ENCODE measurements at regions not wholly inside any gene's neighbourhood (a gene's known extent, or its start where the extent isn't known, plus 50 kb on each side); places are given as distances from the start of the nearest gene placed in this dataset.

DNA sequence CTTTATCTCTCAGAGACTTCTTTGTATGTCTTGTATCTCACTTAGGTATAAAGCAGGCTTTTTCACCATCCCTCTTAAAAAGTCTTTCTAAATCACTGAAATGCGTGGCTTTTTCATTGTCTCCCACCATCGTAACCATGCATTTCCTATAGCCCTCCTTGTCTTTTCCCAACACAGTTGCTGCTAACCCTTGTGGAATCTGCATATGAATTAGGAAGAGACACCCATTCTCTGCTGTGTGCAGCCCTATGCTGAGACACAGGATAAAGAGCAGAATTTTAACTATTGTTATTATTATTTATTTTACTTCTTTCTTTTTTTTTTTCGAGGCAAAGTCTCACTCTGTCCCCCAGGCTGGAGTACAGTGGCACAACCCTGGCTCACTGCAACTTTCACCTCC lies 804.3 kb upstream of the COBL start:
- DNase-seq, result no peak

DNA sequence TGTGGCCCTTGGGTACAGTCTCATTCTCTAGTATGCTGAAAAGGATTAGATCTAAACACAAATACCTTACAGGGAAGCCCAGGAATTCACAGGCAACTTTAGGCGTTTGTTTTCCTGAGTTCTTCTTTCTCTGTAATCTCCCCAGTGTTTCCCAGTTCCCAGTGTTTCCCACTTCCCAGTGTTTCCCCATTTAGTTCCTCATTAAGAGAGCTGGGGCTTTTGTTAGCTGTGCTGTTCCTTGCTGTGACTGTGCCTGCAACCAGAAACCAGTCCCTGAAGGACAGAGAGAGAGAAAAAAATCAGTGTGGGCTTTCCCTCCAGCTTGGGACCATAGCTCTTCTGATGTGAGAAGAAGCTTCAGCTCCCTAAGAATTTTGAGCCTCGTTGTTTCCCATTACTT lies 802.9 kb upstream of the COBL start:
- no peak for DNase-seq

DNA sequence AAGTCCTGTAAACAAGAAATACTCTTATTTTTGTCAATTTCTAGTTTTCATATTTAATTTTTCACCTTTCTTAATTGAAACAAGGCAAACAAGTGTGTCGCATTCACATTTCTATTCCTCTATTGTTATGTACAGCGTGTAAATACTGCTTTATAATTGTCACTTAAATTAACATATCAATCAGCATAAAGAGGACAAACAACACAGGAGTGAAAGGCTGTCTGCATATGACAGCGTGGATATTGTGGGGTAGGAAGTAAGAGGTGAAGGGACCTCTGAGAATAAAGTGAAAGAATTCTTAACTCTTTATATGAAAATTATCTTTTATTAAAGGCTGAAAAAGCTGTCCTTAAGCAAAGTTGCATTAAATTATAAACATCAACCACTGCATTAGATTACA lies 797.9 kb upstream of the COBL start:
- no peak for DNase-seq

DNA sequence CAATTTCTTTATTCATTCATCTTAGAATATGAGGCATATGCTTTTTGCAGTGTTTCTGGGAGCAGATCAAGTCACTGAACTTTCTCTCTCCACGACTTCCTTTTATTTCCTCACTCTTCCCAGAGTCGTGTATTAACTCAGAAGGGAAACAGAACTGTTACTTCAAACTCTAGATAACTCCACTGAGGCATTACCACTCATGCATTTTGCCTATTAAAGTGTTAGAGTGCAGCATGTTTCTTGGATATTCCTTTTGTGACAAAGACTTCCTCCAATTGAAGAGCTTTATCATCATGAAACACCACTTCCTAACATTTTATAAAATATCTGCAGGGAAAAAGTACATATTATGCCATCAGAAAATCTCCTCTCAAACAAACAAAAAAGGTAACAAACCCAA lies 797.4 kb upstream of the COBL start:
- DNase-seq, result no peak

DNA sequence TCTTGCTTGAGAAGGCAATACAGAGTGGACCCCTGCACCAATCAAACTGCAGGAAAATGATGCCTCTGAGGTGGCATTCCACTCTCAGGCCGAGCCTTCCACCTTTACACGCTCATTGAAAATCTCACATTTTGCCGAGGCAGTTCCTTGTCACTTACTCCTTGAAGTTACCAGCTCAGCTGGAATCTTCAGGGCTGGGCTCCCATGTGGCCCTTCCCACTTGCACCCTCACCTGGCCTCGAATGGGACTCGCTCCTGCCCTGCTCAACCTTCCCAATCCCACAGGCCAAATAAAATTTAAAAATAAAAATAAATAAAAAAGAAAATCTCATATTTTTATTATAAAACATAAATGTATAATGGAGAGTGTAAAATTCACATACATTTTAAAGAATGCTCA lies 790.7 kb upstream of the COBL start:
- DNase-seq, result no peak

DNA sequence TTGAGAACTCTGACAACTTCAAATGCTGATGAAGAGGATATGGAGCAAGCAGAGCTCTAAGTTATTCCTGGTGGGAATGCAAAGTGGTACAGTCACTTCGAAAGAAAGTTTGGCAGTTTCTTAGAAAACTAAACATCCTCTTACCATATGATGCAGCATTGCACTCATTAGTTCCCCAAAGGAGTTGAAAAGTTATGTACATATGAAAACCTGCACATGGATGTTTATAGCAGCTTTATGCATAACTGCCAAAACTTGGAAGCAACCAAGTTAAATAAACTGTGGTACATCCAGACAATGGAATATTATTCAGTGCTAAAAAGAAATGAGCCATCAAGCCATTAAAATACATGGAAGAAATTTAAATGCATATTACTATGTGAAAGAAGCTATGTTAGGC lies 779.3 kb upstream of the COBL start:
- DNase-seq, result no peak

DNA sequence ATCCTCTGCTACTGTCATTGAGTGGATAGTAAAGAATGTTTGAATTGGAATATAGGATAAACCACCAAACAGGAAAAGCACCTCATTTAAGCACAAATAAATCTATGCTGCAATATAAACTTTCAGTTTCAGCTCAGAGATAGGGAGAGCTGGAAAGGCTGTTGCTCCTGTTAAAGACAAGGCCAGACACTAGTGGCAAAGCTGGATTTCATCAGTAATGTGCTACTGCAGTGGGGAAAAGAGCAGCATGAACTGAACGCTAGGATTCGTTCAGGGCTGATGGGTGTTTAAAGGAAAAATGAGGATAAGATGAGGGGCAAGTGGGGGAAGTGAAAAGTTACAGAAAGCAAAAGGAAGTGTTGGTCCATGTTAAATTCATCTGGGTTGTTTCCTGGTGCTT lies 775.4 kb upstream of the COBL start:
- DNase-seq, result no peak

DNA sequence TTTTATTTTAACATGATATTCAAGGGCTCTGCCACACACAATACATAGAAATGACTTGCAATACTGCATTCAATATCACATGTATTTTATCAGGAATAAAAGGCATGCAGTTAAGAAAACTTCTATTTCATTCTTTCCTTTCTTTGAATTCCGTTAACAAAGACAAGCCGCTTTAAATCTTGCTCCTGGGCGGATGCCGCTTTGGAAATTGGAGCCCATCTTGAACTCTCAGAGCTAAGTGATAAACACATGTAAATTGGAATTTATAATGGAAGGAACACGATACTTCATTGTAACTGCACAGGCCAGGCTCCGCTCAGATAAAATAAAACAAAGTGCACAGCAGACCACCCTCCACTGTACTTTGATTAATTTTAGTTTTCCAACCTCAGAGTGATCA lies 774.5 kb upstream of the COBL start:
- no peak for DNase-seq

DNA sequence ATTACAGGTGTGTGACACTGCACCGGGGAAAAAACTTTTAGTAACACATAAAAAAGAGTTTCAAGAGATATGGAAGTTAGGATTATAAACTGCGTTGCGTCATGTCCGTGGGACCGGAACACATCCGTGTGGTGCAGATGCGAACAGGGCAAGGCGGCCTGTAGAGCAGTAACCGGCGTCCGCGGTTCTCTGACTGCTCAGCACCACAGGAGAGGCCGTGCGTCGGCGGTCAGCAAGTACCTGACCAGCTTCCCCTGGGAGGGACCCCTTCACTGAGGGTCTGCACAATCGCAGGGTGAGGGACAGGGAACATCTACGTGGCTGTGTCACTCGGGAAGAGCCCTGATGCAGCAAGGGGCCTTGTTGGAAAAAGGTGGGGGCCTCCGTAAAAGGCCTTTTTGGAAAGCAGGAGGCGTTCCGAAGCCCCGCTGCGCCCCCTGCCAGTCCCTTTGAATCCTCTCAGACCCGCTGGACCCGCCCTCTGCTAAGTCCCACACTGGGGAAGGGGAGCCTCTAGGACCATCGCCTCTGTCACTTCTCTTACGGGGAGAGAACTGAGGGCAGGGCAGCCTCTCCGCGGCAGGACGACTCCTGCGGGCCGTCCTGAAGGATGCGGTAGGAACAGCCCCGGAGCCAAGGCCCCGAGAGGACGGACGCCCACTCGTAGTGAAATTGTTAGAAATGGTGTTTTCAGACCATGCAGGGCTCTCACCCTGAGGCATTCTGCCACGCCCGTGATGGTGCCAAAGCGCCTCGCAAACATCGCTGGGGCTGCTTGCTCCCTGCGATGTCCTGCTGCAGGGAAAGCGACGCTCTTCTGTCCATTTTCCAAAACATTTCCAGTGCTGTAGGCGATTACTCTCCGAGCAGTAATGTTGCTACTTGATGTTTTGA lies 771.6 kb upstream of the COBL start:
- no peak for DNase-seq

DNA sequence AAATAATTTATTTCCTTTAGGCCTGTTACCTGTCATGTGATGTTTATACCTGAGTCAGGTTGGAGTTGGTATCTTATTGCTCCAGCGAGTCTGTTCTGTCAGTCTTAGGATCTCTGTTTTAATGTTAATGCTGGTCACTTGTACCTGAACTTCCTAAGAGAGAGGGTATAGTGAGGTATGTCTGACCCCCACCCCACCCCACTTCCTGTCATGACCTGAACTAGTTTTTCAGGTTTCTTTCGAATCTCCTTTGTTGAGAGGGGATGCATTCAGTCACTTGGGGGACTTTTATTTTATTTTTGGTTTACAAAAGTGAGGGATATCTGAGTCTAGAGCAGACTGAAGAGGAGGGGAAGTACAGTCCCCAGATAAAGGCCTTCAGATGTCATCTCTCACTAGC lies 769.0 kb upstream of the COBL start:
- no peak for DNase-seq

DNA sequence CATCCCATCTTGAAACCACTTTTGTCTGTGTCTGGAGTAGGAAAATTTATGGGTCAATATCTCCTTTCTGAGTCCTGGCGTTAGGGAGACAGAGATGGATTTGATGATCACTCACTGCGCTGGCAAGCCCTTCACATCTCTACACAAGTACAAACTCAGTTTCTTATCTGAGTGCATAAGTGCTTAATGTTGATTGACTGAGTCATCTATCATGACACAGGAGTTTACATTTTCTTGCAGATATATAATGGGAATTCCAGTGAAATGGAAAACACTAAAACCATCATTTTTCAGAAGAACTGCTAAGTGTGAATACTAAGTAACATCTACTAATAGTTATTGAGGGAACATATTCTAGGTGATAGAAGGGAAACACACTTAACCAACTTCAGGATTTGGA lies 763.9 kb upstream of the COBL start:
- no peak for DNase-seq

DNA sequence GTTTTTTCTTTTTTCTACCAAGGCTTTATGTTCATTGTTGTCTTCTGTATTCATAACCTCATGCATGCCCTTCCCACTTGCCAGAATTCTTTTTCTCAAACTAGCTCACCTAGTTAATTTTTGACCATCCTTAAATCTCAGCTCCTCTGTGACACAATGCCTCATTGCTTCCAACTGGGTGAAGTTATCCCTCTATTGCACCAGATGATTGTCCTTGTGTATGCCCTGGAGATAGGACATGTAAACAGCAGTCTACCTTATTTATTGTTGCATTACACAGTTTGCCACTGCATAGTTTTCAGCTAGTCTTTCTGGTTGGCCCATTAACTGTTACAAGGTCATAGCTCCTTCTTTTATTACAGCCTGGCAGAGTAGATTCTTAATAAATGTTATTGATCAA lies 763.1 kb upstream of the COBL start:
- DNase-seq, result no peak

DNA sequence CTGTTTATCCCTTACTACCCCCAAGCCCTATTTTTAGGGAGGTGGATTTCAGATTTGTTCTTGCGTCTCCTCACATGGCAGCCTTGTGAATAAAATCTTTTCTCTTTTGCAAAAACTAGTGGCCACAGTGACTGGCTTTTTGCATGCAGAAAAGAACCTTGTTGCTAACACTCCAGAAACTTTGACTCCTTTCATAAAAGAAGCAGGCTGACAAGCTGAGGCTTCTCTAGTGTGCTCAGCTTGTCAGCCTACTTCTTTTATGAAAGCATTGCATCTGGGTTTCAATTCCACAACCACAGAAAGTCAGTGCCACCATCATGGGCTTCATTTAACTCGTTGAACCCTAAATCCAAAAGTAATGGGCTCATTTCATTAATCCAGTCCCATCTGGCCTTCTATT lies 761.0 kb upstream of the COBL start:
- DNase-seq, result no peak

DNA sequence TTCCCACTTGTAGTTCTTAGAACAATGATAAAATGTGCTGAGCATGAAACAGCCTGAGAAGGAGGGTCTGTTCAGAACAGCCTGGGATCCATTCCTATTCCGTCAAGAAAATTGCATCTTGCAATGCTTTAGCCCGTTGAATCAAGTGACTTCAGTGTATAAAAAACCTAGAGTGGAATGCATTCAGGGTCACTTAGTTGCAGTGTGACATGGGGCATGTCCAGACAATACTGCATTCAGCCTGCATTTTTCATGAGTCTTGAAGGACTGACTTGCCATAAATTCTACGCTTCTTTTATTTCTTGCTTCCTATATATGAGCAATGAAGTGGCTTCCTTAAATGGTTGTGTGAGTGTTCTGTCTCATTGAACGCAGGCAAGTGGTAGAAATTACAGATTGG lies 758.3 kb upstream of the COBL start:
- no peak for DNase-seq

DNA sequence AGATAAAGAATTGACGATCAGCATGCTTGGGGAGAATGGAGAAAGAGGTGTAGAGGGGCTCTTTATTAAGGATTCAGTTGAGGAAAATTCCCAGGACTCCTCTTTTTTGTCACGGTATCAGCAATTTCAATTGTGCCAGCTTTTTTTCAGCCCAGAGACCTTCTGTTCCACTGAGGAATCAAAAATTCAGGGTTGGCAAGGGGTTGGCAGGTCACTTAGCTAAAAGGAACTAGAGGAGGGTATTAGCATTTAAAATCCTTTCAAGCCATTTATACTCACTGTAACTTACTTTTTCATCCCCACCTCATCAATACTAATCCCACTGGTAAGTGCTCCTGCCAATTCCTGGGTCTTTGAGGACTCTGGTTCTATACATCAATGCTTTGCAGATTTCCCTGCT lies 757.5 kb upstream of the COBL start:
- no peak for DNase-seq

DNA sequence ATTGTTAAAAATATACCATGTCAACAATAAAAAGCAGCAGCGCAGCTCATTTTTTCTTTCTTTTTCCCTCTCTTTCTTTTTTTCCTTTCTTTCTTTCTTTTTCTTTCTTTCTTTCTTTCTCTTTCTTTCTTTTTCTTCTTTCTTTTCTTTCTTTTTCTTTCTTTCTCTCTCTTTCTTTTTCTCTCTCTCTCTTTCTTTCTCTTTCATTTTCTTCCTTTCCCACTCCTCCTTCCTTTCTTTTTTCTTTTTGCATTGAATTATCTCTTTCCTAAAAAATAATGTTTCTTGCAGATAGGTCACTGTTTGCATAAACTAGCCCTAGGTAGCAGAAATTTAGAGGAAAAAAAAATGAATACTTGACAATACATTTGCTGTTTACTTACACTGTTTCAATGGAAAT lies 755.1 kb upstream of the COBL start:
- DNase-seq, result no peak

DNA sequence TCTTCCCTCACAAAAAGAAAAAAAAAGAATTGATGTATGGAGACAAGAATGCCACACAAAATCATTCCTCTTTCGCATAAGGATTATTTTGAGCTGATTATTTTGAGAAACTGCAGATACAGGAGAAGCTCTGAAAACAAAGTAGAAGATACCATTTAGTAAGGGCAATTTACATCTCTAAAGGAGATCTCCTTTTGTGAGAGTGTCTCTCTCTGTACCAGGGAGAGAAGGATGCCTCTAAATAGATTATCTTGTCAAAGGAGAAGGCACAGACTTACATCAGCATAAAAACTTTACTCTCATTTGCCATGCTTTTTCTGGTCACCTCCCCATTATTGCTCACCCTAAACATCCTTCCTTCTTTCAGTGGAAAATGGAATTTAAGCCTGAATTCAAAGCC lies 747.9 kb upstream of the COBL start:
- no peak for DNase-seq

DNA sequence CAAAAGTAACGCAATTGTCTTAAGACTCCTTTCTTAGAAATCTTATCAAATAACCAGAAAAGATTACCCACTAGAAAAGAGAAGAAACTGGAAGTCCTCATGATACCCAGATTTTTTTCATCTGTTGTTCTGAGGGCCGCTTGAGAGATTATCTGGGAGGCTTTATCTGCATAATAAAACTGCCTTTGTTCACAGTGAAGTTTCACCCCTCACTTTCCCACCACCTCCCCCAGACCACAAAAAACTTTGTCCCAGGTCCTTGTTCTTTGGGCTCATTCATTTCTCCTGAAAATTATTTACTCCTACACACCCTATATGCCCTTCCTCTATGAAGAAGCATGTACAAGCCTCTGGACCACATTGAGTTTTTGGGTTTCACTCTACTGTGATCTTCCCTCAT lies 745.1 kb upstream of the COBL start:
- no peak for DNase-seq

DNA sequence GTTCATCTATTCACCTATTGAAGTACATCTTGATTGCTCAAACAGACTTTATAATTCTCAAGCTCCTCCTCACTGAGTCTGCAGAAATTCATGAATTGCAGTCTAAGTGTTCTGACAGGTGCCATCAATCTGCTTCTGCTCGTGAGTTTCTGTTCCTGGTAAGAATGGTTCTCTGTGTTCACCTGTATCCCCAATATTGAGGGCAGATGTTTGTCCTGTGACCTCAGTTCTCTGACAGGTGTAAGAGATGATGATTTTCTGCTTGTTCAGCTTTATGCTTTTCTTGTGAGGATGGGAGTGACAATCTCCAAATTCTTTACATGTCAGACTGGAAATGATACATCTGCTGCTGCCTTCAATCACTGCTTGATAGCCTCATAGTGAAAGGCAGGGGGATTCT lies 736.9 kb upstream of the COBL start:
- no peak for DNase-seq

DNA sequence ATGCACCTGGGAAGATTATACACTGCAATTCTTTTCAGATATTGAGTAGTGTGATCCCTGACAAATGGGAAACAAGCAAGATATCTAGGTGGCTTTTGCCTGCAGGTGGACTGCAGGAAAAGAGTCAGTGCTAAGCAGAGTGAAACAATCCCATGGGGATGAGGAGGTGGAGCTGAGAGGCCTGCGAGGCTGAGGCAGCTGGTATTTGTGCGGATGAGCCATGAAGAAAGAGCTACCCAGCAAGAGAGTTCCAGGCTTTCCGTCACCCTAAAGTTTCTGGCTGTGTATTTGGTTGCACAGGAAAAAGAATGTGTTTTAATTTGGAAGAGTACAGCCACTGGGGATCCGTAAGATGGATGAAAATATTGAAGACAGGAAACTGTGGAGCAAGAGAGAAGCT lies 714.1 kb upstream of the COBL start:
- no peak for DNase-seq

DNA sequence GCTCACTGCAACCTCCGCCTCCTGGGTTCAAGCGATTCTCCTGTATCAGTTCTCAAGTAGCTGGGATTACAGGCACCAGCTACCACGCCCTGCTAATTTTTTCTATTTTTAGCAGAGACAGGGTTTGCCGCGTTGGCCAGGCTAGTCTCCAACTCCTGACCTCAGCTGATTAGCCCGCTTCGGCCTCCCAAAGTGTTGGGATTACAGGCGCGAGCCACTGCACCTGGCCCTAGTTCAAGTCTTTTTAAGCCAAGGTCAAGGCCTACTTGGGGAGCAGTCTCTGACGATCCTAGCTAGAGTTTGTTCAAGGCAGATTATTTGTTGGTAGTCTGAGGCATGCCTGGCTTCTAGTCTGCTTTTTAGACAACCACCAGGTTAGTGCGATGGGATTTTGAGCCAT lies 709.5 kb upstream of the COBL start:
- no peak for DNase-seq

DNA sequence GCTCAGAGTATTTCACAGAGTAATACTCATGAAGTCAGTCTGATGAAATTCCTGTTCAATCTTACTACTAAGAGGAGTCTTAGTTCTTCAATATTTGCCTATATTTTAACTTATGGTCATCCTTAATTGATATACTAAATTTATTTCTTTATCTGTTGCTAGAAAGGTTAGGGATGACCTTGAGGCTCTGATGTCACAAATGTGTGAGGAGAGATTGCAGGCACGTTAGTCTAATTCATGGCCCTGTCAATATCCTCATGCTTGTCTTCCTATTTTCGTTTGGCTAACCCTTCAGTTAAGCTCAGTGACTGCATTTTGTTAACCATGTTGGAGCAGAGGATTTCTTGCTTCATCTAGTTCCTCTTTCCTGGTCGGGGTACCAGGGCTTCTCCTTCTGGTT lies 704.7 kb upstream of the COBL start:
- no peak for DNase-seq

DNA sequence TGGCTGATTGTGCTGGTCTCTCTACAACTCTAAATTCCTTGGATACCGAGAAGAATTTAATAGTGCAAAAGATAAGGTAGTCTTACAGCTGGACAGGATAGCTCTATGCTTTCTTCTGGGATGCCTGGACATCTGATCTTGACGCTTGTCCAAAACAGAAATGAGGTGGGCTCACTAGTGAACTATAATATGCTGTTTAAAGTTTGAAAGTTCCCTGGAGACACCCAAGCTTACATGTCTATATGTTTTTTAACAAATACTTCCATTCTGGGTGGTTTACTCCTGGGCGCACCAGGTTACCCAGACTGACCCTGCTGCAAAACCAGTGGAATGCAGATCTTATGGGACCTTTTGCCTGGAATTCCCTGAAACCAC lies 702.1 kb upstream of the COBL start:
- no peak for DNase-seq

DNA sequence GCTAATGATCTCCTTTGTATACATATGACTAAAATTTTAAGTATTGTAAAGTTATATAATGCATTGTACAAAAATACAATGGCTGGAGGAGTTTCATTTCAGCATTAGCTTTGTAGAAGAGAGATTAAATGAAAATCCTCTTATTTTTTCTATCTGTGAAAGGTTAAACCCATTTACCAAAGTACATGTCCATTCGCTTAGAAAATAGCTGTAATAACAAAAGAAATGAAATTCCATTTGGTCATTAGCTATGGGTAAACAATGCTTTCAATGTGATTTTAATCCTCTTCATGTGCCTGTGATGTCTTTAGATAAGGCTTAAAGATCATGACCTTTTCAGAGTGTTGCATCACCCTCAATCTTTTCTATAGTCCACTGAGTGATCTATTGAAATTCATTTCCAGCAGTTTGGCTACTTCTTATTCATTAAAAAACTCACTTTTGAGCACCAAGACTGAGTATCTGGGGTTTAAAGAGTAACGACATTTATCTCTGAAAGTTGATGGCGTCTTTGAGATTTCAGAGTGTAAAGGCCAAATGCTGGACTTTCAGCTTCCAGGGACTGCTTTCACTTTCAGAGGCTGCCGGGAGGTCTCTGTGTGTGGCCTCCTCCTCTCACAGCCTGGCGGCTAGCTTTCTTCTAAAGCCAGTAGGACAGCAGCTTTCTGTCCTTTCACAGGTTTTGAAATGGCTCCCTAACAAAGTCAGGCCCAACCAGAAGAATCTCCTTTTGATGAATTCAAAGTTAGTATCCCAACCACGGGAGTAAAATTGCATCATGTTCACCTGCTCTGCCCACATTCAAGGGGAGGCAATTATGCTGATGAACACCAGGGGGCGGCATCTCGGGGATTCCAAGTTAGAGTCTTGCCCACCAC lies 701.4 kb upstream of the COBL start:
- no peak for DNase-seq
